ENCODE measurements at regions not wholly inside any gene's neighbourhood (a gene's known extent, or its start where the extent isn't known, plus 50 kb on each side); places are given as distances from the start of the nearest gene placed in this dataset.
"Not testable (repeated sequence)": the region's sequence is repeated elsewhere in the genome, so short reads cannot be mapped to it uniquely, and the experiment has no call there.

DNA sequence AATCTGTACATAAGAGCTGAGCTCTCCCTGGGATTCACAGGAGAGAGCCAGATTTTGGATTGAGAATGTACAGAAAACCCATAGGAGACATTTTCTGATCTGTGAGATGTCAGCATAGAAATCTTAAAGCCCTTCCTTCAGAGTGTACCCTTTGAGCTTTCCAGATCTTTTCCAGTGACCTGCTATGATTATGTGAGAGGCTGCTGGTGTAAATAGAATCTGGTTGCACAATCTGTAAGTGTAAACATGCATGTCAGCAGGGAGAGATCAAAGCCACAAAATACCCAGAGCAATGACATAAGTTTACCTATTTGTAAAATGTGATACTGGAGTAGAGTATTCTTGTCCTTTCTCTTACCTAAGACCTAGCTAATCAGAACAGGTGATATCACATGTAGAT, 471.9 kb downstream of the FOXD4L5 start:
- not testable (repeated sequence) for DNase-seq

DNA sequence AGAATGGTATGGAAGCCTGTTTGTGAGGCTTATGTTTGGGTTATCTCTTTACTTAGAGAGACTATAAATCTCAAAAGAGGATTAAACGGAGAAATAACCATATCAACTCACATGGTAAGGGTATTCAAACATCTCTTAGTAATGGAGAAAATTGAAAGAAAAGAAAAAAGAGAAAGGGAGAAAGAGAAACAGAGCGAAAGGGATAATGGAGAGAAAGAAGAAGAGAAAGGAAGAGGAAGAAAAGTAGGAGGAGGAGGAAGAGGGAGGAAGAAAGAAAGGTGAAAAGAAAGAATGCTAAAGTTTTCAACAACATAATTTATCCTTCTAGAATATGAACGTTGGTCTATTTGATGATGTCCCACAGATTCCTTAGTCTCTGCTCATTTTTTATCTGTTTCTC, 506.3 kb downstream of the FOXD4L5 start:
- not testable (repeated sequence) for DNase-seq

DNA sequence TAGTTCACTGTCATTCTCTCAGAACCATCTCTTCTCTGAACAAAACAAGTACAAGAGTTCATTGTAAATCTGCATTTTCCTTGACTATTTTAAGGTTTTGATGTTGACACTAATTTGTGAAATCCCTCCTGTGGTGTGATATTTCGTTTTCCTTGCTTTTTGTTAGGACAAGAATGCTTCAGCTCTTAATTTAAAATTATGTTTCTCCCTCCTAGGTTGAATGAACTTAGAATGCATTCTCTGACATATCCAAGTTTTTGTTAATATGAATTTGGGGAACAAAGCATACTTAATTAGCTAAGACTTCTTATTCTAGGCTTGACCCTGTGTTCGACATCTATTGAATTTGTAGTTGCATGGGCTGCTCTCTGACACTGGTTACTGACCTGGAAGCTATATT, 508.7 kb downstream of the FOXD4L5 start:
- not testable (repeated sequence) for DNase-seq

DNA sequence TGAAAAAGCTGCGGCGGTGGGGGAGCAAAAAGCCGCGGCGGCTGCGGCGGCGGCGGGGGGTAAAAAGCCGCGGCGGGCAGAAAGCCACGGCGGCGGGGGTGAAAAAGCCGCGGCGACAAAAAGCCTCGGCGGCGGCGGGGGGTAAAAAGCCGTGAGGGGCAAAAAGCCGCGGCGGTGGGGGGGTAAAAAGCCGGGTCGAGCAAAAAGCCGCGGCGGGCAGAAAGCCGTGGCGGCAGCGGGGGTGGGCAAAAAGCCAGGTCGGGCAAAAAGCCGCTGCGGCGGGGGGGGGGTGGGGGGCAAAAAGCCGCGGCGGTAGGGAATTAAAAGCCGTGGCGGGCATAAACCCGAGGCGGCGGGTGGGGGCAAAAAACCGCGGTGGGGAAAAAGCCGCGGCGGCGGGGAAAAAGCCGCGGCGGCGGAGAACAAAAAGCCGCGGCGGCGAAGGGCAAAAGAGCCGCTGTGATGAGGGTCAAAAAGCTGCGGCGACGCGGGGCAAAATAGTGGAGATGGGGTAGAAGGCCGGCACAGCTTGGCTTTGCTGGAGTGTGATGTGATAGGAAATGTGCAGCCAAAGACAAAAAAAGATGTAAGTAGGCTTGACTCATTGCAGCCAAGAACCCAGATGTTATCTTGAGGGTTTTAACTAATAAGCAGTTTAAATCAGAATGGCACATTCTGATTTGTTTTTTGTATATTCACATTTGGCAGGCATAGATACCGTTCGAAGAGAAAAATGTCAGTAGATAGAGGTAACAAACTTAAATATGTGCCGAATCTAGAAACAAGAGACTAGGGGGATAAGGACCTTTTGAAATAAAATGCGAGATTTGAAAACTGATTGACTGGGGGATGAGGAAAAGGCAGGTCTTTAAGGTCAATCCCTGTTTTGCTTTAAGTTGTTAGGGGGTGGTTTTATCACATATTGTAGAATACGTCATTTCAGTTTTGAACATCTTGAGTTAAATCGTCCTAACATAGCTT, 509.9 kb downstream of the FOXD4L5 start:
- DNase-seq, result peak; percentile 65

DNA sequence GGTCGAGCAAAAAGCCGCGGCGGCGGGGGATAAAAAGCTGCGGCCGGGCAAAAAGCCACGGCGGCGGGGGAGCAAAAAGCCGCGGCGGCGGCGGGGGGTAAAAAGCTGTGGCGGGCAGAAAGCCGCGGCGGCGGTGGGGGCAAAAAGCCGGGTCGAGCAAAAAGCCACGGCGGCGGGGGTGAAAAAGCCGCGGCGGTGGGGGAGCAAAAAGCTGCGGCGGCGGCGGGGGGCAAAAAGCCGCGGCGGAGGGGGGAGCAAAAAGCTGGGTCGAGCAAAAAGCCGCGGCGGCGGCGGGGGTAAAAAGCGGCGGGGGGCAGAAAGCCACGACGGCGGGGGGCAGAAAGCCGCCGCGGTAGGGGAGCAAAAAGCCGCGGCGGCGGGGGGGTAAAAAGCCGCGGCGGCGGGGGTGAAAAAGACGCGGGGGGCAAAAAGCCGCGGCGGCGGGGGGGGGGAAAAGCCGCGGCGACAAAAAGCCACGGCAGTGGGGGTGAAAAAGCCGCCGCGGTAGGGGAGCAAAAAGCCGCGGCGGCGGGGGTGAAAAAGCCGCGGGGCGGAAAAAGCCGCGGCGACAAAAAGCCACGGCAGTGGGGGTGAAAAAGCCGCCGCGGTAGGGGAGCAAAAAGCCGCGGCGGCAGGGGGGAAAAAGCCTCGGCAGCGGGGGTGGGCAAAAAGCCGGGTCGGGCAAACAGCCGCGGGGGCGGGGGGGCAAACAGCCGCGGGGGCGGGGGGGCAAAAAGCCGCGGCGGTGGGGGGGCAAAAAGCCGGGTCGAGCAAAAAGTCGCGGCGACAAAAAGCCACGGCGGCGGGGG, 510.8 kb downstream of the FOXD4L5 start:
- peak; percentile 62 for DNase-seq

DNA sequence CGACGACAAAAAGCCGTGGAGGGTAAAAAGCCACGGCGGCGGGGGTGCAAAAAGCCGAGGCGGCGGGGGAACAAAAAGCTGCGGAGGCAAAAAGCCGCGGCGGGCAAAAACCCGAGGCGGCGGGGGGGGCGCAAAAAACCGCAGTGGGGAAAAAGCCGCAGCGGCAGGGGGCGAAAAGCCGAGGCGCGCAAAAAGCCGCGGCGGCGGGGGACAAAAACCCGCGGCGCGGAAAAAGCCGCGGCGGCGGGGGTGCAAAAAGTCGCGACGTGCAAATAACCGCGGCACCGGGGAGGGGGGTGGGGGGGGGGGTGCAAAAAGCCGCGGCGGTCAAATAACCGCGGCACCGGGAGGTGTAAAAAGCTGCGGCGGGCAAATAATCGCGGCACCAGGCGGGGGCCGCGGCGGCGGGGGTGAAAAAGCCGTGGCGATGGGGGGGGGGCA, 511.5 kb downstream of the FOXD4L5 start:
- peak; percentile 52 for DNase-seq

DNA sequence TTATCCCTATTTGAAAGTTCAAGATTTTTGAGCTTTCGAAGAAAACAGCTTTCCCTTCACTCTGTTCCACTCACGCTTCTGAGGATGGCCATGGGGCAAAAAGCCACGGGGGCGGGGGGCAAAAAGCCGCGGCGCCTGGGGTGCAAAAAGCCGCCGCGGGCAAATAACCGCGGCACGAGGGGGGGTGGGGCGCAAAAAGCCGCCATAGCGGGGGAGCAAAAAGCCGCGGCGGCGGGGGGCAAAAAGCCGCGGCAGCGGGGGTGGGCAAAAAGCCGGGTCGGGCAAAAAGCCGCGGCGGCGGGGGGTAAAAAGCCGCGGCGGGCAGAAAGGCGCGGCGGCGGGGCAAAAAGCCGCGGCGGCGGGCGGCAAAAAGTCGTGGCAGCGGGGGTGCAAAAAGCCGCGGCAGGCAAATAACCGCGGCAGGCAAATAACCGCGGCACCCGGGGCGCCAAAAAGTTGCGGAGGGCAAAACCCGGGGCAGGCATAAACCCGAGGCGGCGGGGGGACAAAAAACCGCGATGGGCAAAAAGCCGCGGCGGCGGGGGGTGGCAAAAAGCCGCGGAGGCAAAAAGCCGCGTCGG, 512.2 kb downstream of the FOXD4L5 start:
- peak; percentile 21 for DNase-seq

DNA sequence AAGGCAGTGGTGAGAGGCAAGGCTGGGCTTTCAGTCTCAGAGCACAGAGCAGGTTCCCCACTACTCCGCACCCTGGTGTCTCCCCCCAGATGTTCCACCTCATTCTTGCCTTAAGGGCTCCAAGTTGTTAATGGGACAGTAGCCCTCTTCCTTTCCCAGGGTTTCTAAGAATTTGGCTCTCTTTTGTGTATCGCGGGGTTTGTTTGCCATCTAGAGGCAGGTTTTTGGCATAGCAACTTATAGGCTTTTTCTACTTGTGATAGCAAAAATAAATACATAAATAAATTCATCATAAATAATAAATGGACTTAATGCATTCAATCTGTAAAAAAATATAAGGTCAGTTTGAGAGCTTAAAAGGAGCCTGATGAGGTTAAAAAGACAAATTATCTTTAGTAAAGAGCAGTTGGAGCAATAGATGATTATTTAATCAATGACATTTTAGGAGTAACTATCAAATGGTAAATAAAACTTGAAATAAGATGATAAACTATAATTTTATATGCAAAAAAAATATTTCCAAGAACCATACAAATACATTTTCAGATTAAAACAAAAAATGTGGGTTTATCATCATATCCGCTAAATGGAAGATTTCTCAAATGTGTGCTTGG, 512.8 kb downstream of the FOXD4L5 start:
- DNase-seq, result peak; percentile 0

Data from eye (tissue), 1 donor.